ENCODE measurements at regions not wholly inside any gene's neighbourhood (a gene's known extent, or its start where the extent isn't known, plus 50 kb on each side); places are given as distances from the start of the nearest gene placed in this dataset.

DNA sequence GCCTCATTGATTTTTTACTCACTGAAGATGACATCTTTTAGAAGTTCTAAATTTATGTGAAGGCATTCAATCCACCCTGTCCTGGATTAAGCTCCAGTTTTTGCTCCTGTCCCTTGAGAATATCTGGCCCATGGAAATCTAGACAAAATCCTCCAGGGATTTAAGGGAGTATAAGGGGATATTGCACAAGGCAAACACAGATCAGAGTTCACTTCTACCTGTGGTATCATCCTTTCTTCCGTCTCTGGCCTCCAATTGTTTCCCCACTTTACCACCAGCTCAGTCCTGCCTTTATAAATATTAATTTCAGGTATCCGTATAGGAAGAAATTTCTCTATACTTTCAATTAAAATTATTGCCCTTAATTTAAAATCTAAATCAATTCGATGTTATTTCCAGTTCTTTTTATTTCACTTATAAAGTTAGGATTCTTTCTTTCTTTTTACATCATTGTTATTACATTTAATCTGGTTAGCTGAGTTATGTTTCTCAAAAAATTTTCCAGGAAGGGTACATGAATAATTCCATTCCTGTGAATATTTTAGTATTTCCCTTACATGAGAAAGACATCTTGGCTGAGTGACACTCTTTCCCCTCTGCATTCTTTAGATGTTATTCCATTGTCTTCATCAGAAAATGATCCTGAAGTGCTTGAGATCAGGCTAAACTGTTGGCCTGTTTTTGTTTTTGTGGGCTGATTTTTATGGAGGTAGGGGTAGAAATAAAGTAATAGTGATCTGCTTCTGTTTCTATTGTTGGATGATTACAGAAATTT, 194.3 kb upstream of the MAP3K1 start:
- no peak for TF ChIP-seq EZH2phosphoT487 (IDR thresholded peaks at IDR 0.05; ENCODE audit: borderline replicate concordance)
- TF ChIP-seq, protein P1, sequence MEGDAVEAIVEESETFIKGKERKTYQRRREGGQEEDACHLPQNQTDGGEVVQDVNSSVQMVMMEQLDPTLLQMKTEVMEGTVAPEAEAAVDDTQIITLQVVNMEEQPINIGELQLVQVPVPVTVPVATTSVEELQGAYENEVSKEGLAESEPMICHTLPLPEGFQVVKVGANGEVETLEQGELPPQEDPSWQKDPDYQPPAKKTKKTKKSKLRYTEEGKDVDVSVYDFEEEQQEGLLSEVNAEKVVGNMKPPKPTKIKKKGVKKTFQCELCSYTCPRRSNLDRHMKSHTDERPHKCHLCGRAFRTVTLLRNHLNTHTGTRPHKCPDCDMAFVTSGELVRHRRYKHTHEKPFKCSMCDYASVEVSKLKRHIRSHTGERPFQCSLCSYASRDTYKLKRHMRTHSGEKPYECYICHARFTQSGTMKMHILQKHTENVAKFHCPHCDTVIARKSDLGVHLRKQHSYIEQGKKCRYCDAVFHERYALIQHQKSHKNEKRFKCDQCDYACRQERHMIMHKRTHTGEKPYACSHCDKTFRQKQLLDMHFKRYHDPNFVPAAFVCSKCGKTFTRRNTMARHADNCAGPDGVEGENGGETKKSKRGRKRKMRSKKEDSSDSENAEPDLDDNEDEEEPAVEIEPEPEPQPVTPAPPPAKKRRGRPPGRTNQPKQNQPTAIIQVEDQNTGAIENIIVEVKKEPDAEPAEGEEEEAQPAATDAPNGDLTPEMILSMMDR (conservative IDR thresholded peaks at IDR 0.05; ENCODE audit: low read length), result no peak

Measured in Loucy (cell line).